Endothelial cell (in vitro differentiated cells): ENCODE measurements at regions not wholly inside any gene's neighbourhood (a gene's known extent, or its start where the extent isn't known, plus 50 kb on each side); places are given as distances from the start of the nearest gene placed in this dataset.
"Not testable (repeated sequence)": the region's sequence is repeated elsewhere in the genome, so short reads cannot be mapped to it uniquely, and the experiment has no call there.

Source experiments
- DNase-seq: peaks from one replicate; pipeline ENCODE4 v3.0.0; 2021; ENCODE audit warnings: low spot score
- H3K27ac Mint-ChIP-seq: one replicate; pipeline ENCODE4 v1.8.0; 2021; ENCODE audit warnings: mixed read lengths, inconsistent platforms; ENCODE audit not compliant: unreplicated experiment
- H3K27me3 Mint-ChIP-seq: one replicate; pipeline ENCODE4 v1.8.0; 2021; ENCODE audit warnings: mild to moderate bottlenecking, moderate library complexity, mixed read lengths, inconsistent platforms; ENCODE audit not compliant: unreplicated experiment
- H3K36me3 Mint-ChIP-seq: one replicate; pipeline ENCODE4 v1.8.0; 2021; ENCODE audit warnings: mild to moderate bottlenecking, low read depth, mixed read lengths, inconsistent platforms; ENCODE audit not compliant: unreplicated experiment
- H3K4me1 Mint-ChIP-seq: one replicate; pipeline ENCODE4 v1.8.0; 2021; ENCODE audit warnings: mild to moderate bottlenecking, mixed read lengths, inconsistent platforms; ENCODE audit not compliant: unreplicated experiment
- H3K4me3 Mint-ChIP-seq: one replicate; pipeline ENCODE4 v1.8.0; 2021; ENCODE audit warnings: mild to moderate bottlenecking, mixed read lengths, inconsistent platforms; ENCODE audit not compliant: unreplicated experiment
- H3K9me3 Mint-ChIP-seq: one replicate; pipeline ENCODE4 v1.8.0; 2021; ENCODE audit warnings: mixed read lengths, inconsistent platforms; ENCODE audit not compliant: unreplicated experiment

DNA sequence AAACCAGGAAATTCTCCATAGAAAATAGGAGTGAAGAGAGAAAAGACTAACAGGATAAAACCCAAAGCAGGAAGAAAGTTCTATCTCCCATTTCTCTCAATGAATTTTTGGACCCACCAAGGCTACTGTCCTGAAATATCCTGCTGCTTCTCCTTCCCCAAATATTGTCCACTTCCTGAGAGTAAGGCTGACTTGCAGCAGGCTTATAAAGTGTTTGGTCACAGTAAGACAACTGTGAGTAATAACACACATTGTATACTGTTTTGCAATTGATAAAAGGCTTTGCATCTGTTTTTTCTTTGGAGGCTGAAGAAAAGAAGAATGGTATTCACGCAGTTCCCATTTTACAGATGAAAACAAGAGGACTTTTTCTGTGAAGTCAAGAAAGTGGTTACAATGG lies 52.8 kb downstream of the FOXD4L6 start:
- DNase-seq, H3K4me1 Mint-ChIP-seq, H3K4me3 Mint-ChIP-seq, H3K27ac Mint-ChIP-seq, H3K9me3 Mint-ChIP-seq, H3K36me3 Mint-ChIP-seq: not testable (repeated sequence)
- peaks cover 14% of the 10 kb centered on the region for H3K27me3 Mint-ChIP-seq

DNA sequence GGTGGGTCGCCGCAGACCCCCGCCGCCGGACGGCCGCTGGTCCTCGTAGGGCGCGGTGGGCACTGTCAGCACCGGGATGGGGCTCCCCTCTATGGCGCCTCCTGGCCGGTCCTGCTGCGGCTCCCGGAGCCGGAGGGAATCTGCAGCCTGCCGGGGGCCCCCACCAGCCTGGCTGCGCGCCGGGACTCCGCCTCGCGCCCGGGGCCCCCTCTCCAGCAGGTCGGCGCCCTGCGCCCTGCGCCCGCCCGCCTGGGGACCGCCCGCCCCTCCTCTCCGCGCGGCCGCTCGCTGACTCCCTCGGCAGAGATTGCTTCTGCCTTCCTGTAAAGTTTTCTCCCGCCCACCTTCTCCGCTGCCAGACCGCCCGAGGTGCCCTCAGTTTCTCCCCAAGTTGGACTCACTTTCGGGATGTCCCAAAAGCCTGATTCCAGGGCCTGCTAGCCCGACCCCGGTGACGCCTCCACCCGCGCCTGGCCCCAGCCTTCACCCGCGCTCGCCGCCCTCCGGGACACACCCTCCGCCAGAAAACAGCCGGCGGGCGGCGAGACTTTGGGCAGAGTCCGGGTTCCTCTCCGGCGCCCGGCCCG lies 54.0 kb downstream of the FOXD4L6 start:
- peak overlapping the region; percentile 80 for H3K4me3 Mint-ChIP-seq
- not testable (repeated sequence) for H3K27ac Mint-ChIP-seq, H3K9me3 Mint-ChIP-seq, H3K36me3 Mint-ChIP-seq, H3K4me1 Mint-ChIP-seq
- peaks cover 14% of the 10 kb centered on the region for H3K27me3 Mint-ChIP-seq
- DNase-seq = peak; percentile 38

DNA sequence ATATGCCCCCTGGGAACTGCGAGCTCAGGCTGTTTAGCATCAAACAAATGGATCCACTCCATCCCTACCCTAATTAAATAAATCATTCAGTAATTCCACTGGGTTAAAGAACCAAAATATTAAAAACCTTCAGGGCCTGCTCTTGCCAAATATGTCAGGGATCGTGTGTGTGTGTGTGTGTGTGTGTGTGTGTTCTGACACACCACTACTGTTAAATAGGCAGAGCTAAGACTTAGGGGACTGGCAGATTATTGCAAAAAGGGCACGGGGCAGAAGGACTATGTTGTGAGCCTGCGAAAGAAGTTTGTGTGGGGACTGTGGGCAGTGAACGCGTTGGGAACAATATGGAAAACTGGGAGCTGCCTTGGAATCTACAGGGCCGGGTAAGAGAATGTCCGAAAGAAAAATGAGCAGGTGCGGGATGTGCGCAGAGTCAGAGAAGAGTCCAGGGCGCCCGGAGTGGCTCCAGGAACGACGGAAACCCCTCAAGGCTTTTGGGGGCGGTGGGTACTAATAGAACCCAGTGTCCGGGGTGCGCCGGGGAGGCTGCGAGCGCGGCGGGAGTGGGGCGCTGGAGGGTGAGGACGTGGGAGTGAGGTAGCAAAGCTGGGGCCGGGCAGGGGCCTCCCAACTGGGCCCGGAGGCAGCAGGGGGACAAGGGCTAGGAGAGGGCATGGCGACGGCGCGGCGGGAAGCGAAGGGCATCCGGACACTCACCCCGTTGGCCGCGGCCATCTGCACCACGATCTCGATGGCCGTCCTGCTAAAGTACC lies 54.8 kb downstream of the FOXD4L6 start:
- H3K9me3 Mint-ChIP-seq, H3K4me1 Mint-ChIP-seq, DNase-seq, H3K36me3 Mint-ChIP-seq: not testable (repeated sequence)
- Mint-ChIP-seq H3K4me3 (peak overlapping the region; percentile 92), H3K27ac (peak overlapping the region; percentile 64), H3K27me3 (peaks cover 14% of the 10 kb centered on the region)

DNA sequence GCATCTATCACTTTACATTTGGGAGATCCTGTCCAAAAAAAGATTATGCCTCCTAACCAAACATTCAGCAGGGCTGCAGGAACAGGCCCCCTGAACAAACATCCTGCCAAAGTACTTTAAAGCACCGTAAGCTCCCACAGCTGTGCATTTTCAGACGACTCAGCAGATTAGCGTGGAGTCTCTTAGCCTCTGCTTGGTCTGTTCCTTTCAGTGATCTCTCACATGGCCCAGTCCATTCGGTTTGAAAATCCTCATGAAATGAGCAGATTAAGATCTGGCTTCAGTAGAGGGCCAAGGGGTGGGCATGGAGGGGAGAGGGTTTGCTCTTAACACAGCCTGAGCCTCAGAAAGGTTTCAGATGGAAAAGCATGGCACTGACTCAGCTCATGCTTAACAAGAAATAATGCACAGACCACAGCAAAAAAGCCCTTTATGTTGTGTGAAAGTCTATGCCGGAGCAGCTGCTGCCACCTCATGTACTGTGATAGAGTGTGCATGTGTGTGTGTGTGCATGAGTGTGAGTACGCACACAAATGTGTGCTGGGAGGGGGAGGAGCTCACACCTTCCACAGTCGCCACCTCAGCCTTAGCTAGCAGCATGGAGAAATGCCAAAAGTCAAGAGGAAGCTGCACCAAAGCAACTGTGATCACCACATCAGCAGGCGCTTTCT lies 64.2 kb downstream of the FOXD4L6 start:
- peak; percentile 13 for DNase-seq
- not testable (repeated sequence) for H3K36me3 Mint-ChIP-seq, H3K9me3 Mint-ChIP-seq, H3K27me3 Mint-ChIP-seq, H3K4me3 Mint-ChIP-seq
- peak overlapping the region; percentile 48 for H3K27ac Mint-ChIP-seq
- H3K4me1 Mint-ChIP-seq = peaks cover 18% of the 10 kb centered on the region

DNA sequence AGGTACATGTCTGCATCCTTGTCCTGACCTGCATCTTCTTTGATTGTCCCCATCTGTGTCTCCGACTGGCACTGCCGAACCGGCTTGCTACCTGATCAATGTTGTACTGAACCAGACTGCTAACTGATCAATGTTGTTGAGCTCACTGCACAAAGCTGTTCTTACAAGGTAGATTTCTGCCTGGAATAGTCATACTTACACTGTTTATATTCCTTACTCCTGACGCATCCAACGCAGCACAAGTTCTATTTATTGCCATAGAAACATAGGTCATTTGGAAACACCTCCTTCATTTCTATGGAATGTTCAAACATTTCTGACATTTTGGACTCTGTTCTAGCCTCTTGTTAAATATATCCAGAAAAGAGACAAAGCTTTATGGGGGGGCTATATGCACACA lies 65.2 kb downstream of the FOXD4L6 start:
- H3K36me3 Mint-ChIP-seq, DNase-seq, H3K4me3 Mint-ChIP-seq, H3K27me3 Mint-ChIP-seq, H3K9me3 Mint-ChIP-seq, H3K27ac Mint-ChIP-seq: not testable (repeated sequence)
- H3K4me1 Mint-ChIP-seq = peaks cover 18% of the 10 kb centered on the region

DNA sequence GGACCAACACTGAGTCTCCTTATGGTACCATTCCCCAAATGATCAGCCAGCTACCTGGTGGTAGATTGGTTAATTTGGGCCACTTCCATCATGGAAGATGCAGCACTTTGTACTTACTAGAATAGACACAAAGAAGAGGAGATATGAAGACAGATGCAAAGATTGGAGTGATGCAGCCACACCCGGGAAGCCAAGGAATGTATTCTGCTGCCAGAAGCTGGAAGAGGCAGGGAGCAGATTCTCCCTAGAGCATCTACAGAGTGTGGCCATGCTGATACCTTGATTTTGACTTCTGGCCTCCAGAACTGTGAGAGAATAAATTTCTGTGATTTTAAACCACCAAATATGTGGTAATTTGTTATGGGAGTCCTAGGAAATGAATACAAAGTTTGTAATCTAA lies 68.9 kb downstream of the FOXD4L6 start:
- not testable (repeated sequence) for H3K27ac Mint-ChIP-seq, H3K27me3 Mint-ChIP-seq, H3K9me3 Mint-ChIP-seq, H3K4me3 Mint-ChIP-seq, DNase-seq, H3K36me3 Mint-ChIP-seq
- peaks cover 18% of the 10 kb centered on the region for H3K4me1 Mint-ChIP-seq

DNA sequence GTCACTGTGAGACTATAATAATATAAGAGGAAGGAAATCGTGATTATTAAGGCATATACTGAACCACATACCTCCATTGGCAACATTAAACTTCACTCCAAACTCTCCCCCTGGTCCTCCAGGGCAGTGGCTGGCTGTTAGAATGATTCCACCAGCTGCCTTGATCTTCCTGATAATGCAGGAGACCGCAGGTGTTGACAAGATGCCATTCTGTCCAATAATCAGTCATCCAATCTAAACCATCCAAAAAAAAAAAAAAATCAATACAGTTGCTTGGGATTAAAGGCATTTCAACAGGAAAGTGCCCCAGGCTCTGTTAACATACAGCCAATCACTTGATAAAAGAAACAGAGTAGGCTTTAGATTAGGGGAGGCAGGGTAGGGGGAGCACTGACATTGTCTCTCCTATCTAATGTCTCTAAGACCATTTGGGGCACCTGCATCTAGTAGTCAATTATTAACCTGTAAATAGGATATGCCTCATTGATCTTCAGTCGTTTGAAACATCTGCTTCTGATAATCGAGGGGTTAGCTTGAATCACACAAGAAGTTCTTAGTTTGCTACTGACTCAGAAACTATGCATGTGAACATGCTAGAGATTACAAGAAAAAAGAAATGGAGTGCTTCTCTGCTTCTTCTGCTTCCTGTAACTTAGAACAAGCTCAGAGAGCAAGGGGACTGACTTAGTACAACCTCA lies 74.7 kb downstream of the FOXD4L6 start:
- H3K4me3 Mint-ChIP-seq, DNase-seq, H3K27me3 Mint-ChIP-seq, H3K27ac Mint-ChIP-seq, H3K36me3 Mint-ChIP-seq, H3K9me3 Mint-ChIP-seq, H3K4me1 Mint-ChIP-seq: not testable (repeated sequence)

DNA sequence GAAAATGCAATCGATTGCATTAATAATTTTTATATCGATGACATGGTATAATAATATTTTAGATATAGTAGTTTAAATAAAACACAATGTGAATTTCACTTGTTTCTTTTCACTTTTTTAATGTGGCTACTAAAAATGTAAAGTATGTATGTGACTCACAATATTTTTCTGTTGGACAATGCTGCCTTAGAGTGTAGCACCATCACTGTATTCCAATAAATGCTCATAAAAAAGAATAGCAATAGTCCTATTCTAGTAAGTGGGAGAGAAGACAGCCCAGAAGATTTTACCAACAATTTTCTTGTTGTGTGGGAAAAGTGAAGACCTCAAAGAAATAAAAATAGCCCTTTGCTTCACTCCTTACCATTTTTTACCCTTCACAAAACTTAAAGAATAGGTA lies 79.8 kb downstream of the FOXD4L6 start:
- not testable (repeated sequence) for H3K9me3 Mint-ChIP-seq, H3K27me3 Mint-ChIP-seq, H3K36me3 Mint-ChIP-seq, H3K4me3 Mint-ChIP-seq, H3K27ac Mint-ChIP-seq, DNase-seq, H3K4me1 Mint-ChIP-seq

DNA sequence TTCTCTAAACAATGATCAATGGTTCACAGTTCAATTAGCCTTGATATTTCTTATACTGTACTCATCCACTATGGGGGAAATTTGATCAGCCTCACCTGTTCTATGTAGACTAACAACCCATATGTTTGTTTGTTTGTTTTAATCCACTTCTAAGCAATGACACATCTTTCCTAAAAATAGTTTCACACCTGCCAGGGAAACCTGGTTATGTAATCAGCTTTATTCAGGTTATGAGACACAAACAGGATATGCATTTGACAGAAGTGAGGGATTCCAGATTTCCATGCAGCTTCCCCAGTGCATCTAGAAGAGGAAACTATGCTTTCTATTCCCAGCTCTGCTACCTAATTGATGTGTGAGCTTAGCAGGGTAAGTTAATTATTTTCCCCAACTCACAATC lies 80.7 kb downstream of the FOXD4L6 start:
- H3K4me1 Mint-ChIP-seq, H3K27ac Mint-ChIP-seq, H3K27me3 Mint-ChIP-seq, H3K4me3 Mint-ChIP-seq, H3K36me3 Mint-ChIP-seq, DNase-seq, H3K9me3 Mint-ChIP-seq: not testable (repeated sequence)

DNA sequence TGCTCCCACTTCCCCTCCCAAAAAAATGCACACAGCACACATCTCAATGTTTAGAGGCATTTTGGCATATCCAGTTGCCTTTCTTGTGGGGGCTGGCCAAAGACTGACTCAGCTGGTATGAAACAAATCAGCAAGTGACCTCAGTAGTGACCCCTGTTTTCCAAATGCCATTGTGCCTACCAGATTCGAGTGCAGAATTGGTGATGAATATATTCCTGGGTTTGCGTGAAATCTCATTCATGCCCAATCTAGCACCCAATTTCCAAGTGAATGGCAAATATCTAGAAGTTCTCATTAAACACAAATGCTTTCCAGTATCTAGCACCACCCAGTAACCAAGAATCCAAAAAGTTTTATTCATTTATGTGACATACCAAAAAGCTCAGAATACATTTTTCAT lies 83.6 kb downstream of the FOXD4L6 start:
- not testable (repeated sequence) for H3K9me3 Mint-ChIP-seq, H3K27ac Mint-ChIP-seq, H3K4me3 Mint-ChIP-seq, DNase-seq, H3K36me3 Mint-ChIP-seq, H3K27me3 Mint-ChIP-seq, H3K4me1 Mint-ChIP-seq

DNA sequence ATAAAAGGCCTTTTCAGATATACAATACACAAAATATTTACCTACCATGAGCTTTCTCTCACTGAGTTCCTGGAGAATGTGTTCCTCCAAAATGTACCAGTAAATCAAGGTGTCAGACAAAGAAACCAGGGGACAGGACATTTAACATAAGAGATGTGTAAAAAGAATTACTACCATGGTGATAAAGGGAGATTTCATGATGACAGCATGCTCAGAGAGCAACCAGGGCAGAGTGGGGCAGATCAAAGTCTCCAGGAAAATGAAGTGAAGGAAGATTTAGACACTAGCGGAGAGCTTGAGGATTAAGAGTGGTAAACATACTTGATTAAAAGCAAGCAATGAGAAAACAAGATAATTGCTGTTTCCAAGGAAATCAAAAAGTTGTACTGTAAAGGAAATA lies 85.0 kb downstream of the FOXD4L6 start:
- H3K4me1 Mint-ChIP-seq, H3K27me3 Mint-ChIP-seq, H3K9me3 Mint-ChIP-seq, H3K36me3 Mint-ChIP-seq, H3K4me3 Mint-ChIP-seq, H3K27ac Mint-ChIP-seq, DNase-seq: not testable (repeated sequence)

DNA sequence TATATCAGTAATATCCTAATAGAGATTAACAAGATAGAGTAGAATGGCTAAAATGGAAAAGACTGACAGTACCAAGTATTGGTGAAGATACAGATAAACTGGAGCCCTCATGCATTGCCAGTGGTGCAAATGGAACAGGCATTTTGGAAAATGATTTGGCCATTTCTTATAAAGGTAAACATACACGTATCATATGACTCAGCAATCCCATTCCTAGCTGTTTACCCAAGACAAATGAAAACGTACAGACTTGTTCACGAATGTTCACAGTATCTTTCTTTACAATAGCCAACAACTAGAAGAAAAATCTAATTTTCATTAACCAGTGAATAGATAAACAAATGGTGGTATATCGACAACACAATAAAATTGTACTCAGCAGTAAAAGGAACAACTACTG lies 86.4 kb downstream of the FOXD4L6 start:
- not testable (repeated sequence) for H3K27ac Mint-ChIP-seq, H3K4me3 Mint-ChIP-seq, DNase-seq, H3K36me3 Mint-ChIP-seq, H3K9me3 Mint-ChIP-seq, H3K4me1 Mint-ChIP-seq, H3K27me3 Mint-ChIP-seq
